ENCODE measurements at regions not wholly inside any gene's neighbourhood (a gene's known extent, or its start where the extent isn't known, plus 50 kb on each side); places are given as distances from the start of the nearest gene placed in this dataset.

GRCh38 chr5:54766748-54767147 is 218.6 kb downstream of the ESM1 start:
- DNase-seq, result no peak

GRCh38 chr5:54765165-54766028 is 220.0 kb downstream of the ESM1 start:
- DNase-seq, result no peak

- DNase-seq, result no peak
Observed at GRCh38 chr5:54764102-54765090, 221.0 kb downstream of the ESM1 start.

GRCh38 chr5:54761213-54761701 is 224.1 kb downstream of the ESM1 start:
- no peak for DNase-seq

- DNase-seq, result no peak
Observed at GRCh38 chr5:54760182-54760935, 225.0 kb downstream of the ESM1 start.

- DNase-seq, result no peak
Observed at GRCh38 chr5:54758038-54758437, 227.4 kb downstream of the ESM1 start.

- no peak for DNase-seq
Observed at GRCh38 chr5:54757541-54757940, 227.9 kb downstream of the ESM1 start.

- DNase-seq, result no peak
Observed at GRCh38 chr5:54756796-54757402, 228.5 kb downstream of the ESM1 start.

GRCh38 chr5:54756301-54756700 is 229.1 kb downstream of the ESM1 start:
- no peak for DNase-seq

GRCh38 chr5:54754878-54755277 is 230.5 kb downstream of the ESM1 start:
- DNase-seq, result no peak

GRCh38 chr5:54754420-54754819 is 231.0 kb downstream of the ESM1 start:
- DNase-seq, result no peak

GRCh38 chr5:54753753-54754152 is 231.6 kb downstream of the ESM1 start:
- DNase-seq, result no peak

- DNase-seq, result no peak
Observed at GRCh38 chr5:54753034-54753433, 232.4 kb downstream of the ESM1 start.

- DNase-seq, result no peak
Observed at GRCh38 chr5:54748527-54748926, 231.0 kb downstream of the SNX18 start.

- DNase-seq, result no peak
Observed at GRCh38 chr5:54746777-54747398, 229.3 kb downstream of the SNX18 start.

GRCh38 chr5:54746346-54746745 is 228.8 kb downstream of the SNX18 start:
- no peak for DNase-seq

- no peak for DNase-seq
Observed at GRCh38 chr5:54745599-54745998, 228.0 kb downstream of the SNX18 start.

- DNase-seq, result peak; percentile 54
Observed at GRCh38 chr5:54743997-54744788, 226.6 kb downstream of the SNX18 start.

GRCh38 chr5:54743581-54743980 is 226.0 kb downstream of the SNX18 start:
- no peak for DNase-seq

GRCh38 chr5:54742417-54742891 is 224.9 kb downstream of the SNX18 start:
- no peak for DNase-seq

- no peak for DNase-seq
Observed at GRCh38 chr5:54741711-54742110, 224.2 kb downstream of the SNX18 start.
